ENCODE measurements at regions not wholly inside any gene's neighbourhood (a gene's known extent, or its start where the extent isn't known, plus 50 kb on each side); places are given as distances from the start of the nearest gene placed in this dataset.
"Not testable (repeated sequence)": the region's sequence is repeated elsewhere in the genome, so short reads cannot be mapped to it uniquely, and the experiment has no call there.

- DNase-seq (ENCODE audit: low read depth): no peak
Observed at GRCh38 chr10:61047788-61048560, 104.0 kb upstream of the RHOBTB1 start.

GRCh38 chr10:61047081-61047480 lies 103.1 kb upstream of the RHOBTB1 start:
- DNase-seq (ENCODE audit: low read depth): no peak

- not testable (repeated sequence) for DNase-seq (ENCODE audit: low read depth)
Observed at GRCh38 chr10:61045480-61045879, 101.5 kb upstream of the RHOBTB1 start.

GRCh38 chr10:61042533-61042932 lies 98.5 kb upstream of the RHOBTB1 start:
- no peak for DNase-seq (ENCODE audit: low read depth)

GRCh38 chr10:61040399-61041016 lies 96.5 kb upstream of the RHOBTB1 start:
- DNase-seq (ENCODE audit: low read depth): no peak

GRCh38 chr10:61039868-61040267 lies 95.9 kb upstream of the RHOBTB1 start:
- peak; percentile 47 for DNase-seq (ENCODE audit: low read depth)

GRCh38 chr10:61037261-61037830 lies 93.4 kb upstream of the RHOBTB1 start:
- DNase-seq (ENCODE audit: low read depth): not testable (repeated sequence)

- DNase-seq (ENCODE audit: low read depth): not testable (repeated sequence)
Observed at GRCh38 chr10:61036148-61036547, 92.2 kb upstream of the RHOBTB1 start.

GRCh38 chr10:61031341-61031740 lies 87.4 kb upstream of the RHOBTB1 start:
- DNase-seq (ENCODE audit: low read depth): no peak

- no peak for DNase-seq (ENCODE audit: low read depth)
Observed at GRCh38 chr10:61029411-61029810, 85.4 kb upstream of the RHOBTB1 start.

GRCh38 chr10:61028861-61029361 lies 84.9 kb upstream of the RHOBTB1 start:
- peak; percentile 61 for DNase-seq (ENCODE audit: low read depth)

- DNase-seq (ENCODE audit: low read depth): peak; percentile 13
Observed at GRCh38 chr10:61024856-61025201, 80.8 kb upstream of the RHOBTB1 start.

- DNase-seq (ENCODE audit: low read depth): no peak
Observed at GRCh38 chr10:61024151-61024855, 80.3 kb upstream of the RHOBTB1 start.

- DNase-seq (ENCODE audit: low read depth): no peak
Observed at GRCh38 chr10:61023053-61023452, 79.1 kb upstream of the RHOBTB1 start.

GRCh38 chr10:61021926-61022325 lies 77.9 kb upstream of the RHOBTB1 start:
- no peak for DNase-seq (ENCODE audit: low read depth)

- DNase-seq (ENCODE audit: low read depth): no peak
Observed at GRCh38 chr10:61020420-61021158, 76.6 kb upstream of the RHOBTB1 start.

GRCh38 chr10:61018146-61018545 lies 74.2 kb upstream of the RHOBTB1 start:
- no peak for DNase-seq (ENCODE audit: low read depth)

- no peak for DNase-seq (ENCODE audit: low read depth)
Observed at GRCh38 chr10:61016630-61017029, 72.6 kb upstream of the RHOBTB1 start.

GRCh38 chr10:61016007-61016406 lies 72.0 kb upstream of the RHOBTB1 start:
- DNase-seq (ENCODE audit: low read depth): no peak

GRCh38 chr10:61010863-61011262 lies 66.9 kb upstream of the RHOBTB1 start:
- DNase-seq (ENCODE audit: low read depth): no peak

- not testable (repeated sequence) for DNase-seq (ENCODE audit: low read depth)
Observed at GRCh38 chr10:61003069-61003468, 59.1 kb upstream of the RHOBTB1 start.

GRCh38 chr10:61001731-61002122 lies 57.7 kb upstream of the RHOBTB1 start:
- DNase-seq (ENCODE audit: low read depth): no peak

Measured in amniotic epithelial cell (primary cell).